HepG2 (cell line): ENCODE measurements at regions not wholly inside any gene's neighbourhood (a gene's known extent, or its start where the extent isn't known, plus 50 kb on each side); places are given as distances from the start of the nearest gene placed in this dataset.

Source experiments
- ATAC-seq: fragments of 200-7000 bp; cut with Tn5 transposase; 3 replicates; pipeline ENCODE4 v1.9.1; 2020; ENCODE audit warnings: mild to moderate bottlenecking, moderate library complexity
- BruUV-seq: library from RNA; stranded (reverse); fragments of 400-500 nt; replicated peaks from 2 replicates; lab custom pipeline; 2021; lab: Mats Ljungman, UMichigan
- CTCF ChIA-PET: fragments of 300-600 bp; formaldehyde crosslinking; extraction: SDS; loops from one replicate; lab custom pipeline; 2021; ENCODE audit warnings: low total read pairs, inconsistent platforms, low intra/inter-chr PET ratio; lab: Yijun Ruan, JAX
- POLR2A ChIA-PET: fragments of 350-600 bp; sonication (Branson Sonifier 250); formaldehyde crosslinking; loops from one replicate; lab custom pipeline; 2020; ENCODE audit warnings: antibody characterized with exemption, inconsistent platforms; lab: Yijun Ruan, JAX
- DNase-seq: peaks from one replicate; pipeline ENCODE4 v3.0.0-alpha.2; 2015; ENCODE audit warnings: low spot score
- FAIRE-seq: peaks from 3 replicates; lab custom pipeline; 2011; peaks lifted over from hg19 to GRCh38; lab: Jason Lieb, UNC
- H2AFZ ChIP-seq: one replicate; pipeline ENCODE4 v1.6.1; 2011; ENCODE audit warnings: low read length, inconsistent platforms
- H3K27ac ChIP-seq: fragments of 300-600 bp; 3 replicates; pipeline ENCODE4 v1.8.0; 2011; ENCODE audit warnings: mixed run types, mild to moderate bottlenecking, mixed read lengths, low read length, inconsistent platforms; ENCODE audit not compliant: insufficient read depth; ENCODE audit errors: extremely low read length
- H3K27me3 ChIP-seq, 2 experiments: fragments of 200-600 bp in 1 of 2; 2 replicates in 1 of 2; 3 replicates in 1 of 2; pipeline versions ENCODE4 v1.6.0 to v1.8.0; 2011; ENCODE audit warnings: low read length in 2 of 2, mild to moderate bottlenecking in 2 of 2, moderate library complexity in 2 of 2, inconsistent platforms in 1 of 2; ENCODE audit not compliant: insufficient read depth in 2 of 2, control insufficient read depth in 1 of 2
- H3K36me3 ChIP-seq, 2 experiments: fragments of 200-600 bp in 1 of 2; replicated peaks in 1 of 2; 2 replicates in 1 of 2; 3 replicates in 1 of 2; pipeline versions ENCODE4 v1.5.1 to v1.8.0; 2011; ENCODE audit warnings: low read length in 2 of 2, inconsistent platforms in 1 of 2; ENCODE audit not compliant: insufficient read depth in 2 of 2, control insufficient read depth in 1 of 2
- H3K4me1 ChIP-seq: 2 replicates; pipeline ENCODE4 v1.5.1; 2012; ENCODE audit warnings: low read length, inconsistent platforms; ENCODE audit not compliant: insufficient read depth
- H3K4me2 ChIP-seq: 2 replicates; pipeline ENCODE4 v1.6.0; 2011; ENCODE audit warnings: low read depth, low read length, inconsistent platforms
- H3K4me3 ChIP-seq, 3 experiments: fragments of 200-600 bp in 1 of 3; sonication (generic), shearing (Covaris generic) in 1 of 3; replicated peaks in 1 of 3; 2 replicates each; pipeline ENCODE4 v1.5.1; 2011 to 2016; ENCODE audit warnings: low read length in 3 of 3, inconsistent platforms in 2 of 3, low read depth in 2 of 3, mild to moderate bottlenecking in 2 of 3, control low read depth in 1 of 3, mixed read lengths in 1 of 3; ENCODE audit not compliant: insufficient read depth in 1 of 3
- H3K79me2 ChIP-seq: one replicate; pipeline ENCODE4 v1.6.1; 2011; ENCODE audit warnings: low read length, inconsistent platforms; ENCODE audit not compliant: insufficient read depth
- H3K9ac ChIP-seq: 2 replicates; pipeline ENCODE4 v1.6.0; 2011; ENCODE audit warnings: mild to moderate bottlenecking, low read depth, low read length, inconsistent platforms; ENCODE audit not compliant: insufficient read depth
- H3K9me3 ChIP-seq: 2 replicates; pipeline ENCODE4 v1.5.1; 2012; ENCODE audit warnings: mild to moderate bottlenecking, low read length
- H4K20me1 ChIP-seq: 2 replicates; pipeline ENCODE4 v1.6.0; 2011; ENCODE audit warnings: inconsistent platforms, mild to moderate bottlenecking, low read length, moderate library complexity; ENCODE audit not compliant: insufficient read depth
- HNRNPK ChIP-seq: fragments of 200-400 bp; formaldehyde crosslinking; IDR thresholded peaks from 2 replicates; pipeline ENCODE4 v1.6.1; 2018; ENCODE audit warnings: low read length, low read depth, moderate library complexity, mild to moderate bottlenecking; ENCODE audit not compliant: poor library complexity, severe bottlenecking
- NR3C1 ChIP-seq: sonication (generic); formaldehyde crosslinking; IDR thresholded peaks from 2 replicates; pipeline ENCODE4 v1.4.0; 2020; ENCODE audit warnings: missing genetic modification reagents
- PRMT3 ChIP-seq: sonication (generic); formaldehyde crosslinking; IDR thresholded peaks from 2 replicates; pipeline ENCODE4 v1.8.1; 2022; ENCODE audit warnings: low read depth, mild to moderate bottlenecking, moderate library complexity, missing genetic modification reagents, borderline replicate concordance
- RERE ChIP-seq: IDR thresholded peaks from 2 replicates; pipeline ENCODE4 v1.6.1; 2016; ENCODE audit warnings: low read depth, missing genetic modification reagents, missing compliant biosample characterization
- UBTF ChIP-seq: sonication (generic); formaldehyde crosslinking; IDR thresholded peaks from 2 replicates; pipeline ENCODE4 v1.4.0; 2020; ENCODE audit warnings: mild to moderate bottlenecking, missing genetic modification reagents
- WGBS: methylation state at CpG from one replicate; pipeline ENCODE4 v1.1.6; 2017; ENCODE audit warnings: low lambda C conversion rate; 5-methylcytosine and 5-hydroxymethylcytosine counted together
- in situ Hi-C: cut with HindIII; loops from 2 replicates; pipeline ENCODE4 v1.10.0; 2017; ENCODE audit warnings: low pct_unique_long_range_greater_than_20kb; ENCODE audit not compliant: extremely low pct_ligation_motif_present
- intact Hi-C: fragments of 100-400 bp; cut with micrococcal nuclease; formaldehyde crosslinking; loops from one replicate; pipeline ENCODE4 v1.10.0; 2022; ENCODE audit not compliant: unreplicated experiment
- TF ChIP-seq, protein P1 (sequence below): sonication (generic); formaldehyde crosslinking; IDR thresholded peaks from 2 replicates; pipeline ENCODE4 v1.4.0; 2020; ENCODE audit warnings: missing genetic modification reagents
- TF ChIP-seq, protein P2 (sequence below): sonication (generic); formaldehyde crosslinking; IDR thresholded peaks from 2 replicates; pipeline ENCODE4 v1.8.0; 2022; ENCODE audit warnings: missing genetic modification reagents, mild to moderate bottlenecking, moderate library complexity, borderline replicate concordance

GRCh38 chr22:19643448-19644313 lies 70.6 kb upstream of the SEPTIN5 start (continued):
- TF ChIP-seq RERE (CRISPR knock-in tag) (no peak), NR3C1 (CRISPR knock-in tag) (no peak)
- TF ChIP-seq, all 625 proteins: peak for 0

DNA sequence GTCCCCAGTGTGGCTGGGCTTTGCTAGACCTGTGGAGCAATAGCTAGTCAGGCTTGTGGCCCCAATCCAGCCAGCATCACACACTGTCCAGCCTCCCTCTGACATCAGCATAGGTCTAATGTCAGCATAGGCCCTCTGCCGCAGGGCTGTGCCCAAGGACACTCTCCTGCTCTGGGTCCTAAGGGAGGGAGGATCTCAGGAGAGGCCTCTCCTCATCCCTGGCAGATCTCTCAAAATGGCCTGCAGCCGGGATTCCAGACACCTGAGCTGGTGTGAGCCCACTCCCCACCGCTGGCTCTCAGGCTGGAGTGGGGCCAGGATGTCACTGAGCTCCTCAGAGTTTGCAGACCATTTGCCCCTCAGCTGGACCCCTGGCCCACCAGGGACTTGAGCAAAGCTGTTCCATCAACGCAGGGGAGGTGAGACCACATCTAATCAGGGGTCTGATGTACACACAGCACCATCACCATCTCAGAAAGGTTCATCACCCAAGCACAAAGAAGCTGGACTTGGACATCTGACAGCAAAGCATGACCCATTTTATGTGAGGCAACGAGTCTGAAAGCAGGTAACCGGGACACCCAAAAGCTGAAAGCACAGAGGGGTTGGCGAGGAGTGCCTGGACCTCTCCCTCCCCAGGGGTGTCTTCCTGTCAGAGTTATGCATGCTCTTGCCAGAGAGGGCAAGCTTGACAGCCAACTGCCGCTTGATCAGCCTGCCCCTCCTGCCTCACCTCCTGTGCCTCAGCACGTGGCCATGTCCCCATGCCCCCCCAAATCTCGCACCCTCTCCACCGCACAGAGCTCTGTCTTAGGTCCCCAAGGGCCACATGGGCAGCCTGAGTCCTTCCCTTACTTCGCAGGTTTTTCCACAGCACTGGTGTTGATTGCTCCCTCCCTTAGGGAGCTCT lies 69.7 kb upstream of the SEPTIN5 start:
- intact Hi-C loops = no loop called here
- no peaks in the 10 kb centered on the region for H3K4me1 ChIP-seq
- ChIA-PET CTCF (no interaction called here), POLR2A (interaction anchor here (0.6 kb wide), 1 partner anchor 311 kb away, joined by 3 read pairs; no protein-coding TSS in a partner anchor)
- no peak for DNase-seq
- no peak overlapping the region for H3K4me2 ChIP-seq
- H4K20me1 ChIP-seq = no peaks in the 10 kb centered on the region
- ATAC-seq = no peak; the same call in 2 of the 3 replicates
- peaks cover 22% of the 10 kb centered on the region for H3K9me3 ChIP-seq
- FAIRE-seq = no peak
- WGBS = 3% methylated on average over 8 of the region's 12 CpGs
- no peaks in the 10 kb centered on the region for H3K79me2 ChIP-seq
- no peak overlapping the region for H3K4me3 ChIP-seq
- no peak overlapping the region for H3K27ac ChIP-seq
- no peaks in the 10 kb centered on the region for H3K36me3 ChIP-seq
- H3K9ac ChIP-seq = no peak overlapping the region
- H2AFZ ChIP-seq = no peak overlapping the region
- H3K27me3 ChIP-seq = peaks cover 0 to 11% of the 10 kb centered on the region in 2 experiments; a peak in 4 of 5 replicates
- in situ Hi-C loops = no loop called here
- BruUV-seq = no TSS peak
- no peak for TF ChIP-seq UBTF (CRISPR knock-in tag)
- TF ChIP-seq, protein P1, sequence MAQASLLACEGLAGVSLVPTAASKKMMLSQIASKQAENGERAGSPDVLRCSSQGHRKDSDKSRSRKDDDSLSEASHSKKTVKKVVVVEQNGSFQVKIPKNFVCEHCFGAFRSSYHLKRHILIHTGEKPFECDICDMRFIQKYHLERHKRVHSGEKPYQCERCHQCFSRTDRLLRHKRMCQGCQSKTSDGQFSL (CRISPR knock-in tag) = no peak
- TF ChIP-seq, protein P2, sequence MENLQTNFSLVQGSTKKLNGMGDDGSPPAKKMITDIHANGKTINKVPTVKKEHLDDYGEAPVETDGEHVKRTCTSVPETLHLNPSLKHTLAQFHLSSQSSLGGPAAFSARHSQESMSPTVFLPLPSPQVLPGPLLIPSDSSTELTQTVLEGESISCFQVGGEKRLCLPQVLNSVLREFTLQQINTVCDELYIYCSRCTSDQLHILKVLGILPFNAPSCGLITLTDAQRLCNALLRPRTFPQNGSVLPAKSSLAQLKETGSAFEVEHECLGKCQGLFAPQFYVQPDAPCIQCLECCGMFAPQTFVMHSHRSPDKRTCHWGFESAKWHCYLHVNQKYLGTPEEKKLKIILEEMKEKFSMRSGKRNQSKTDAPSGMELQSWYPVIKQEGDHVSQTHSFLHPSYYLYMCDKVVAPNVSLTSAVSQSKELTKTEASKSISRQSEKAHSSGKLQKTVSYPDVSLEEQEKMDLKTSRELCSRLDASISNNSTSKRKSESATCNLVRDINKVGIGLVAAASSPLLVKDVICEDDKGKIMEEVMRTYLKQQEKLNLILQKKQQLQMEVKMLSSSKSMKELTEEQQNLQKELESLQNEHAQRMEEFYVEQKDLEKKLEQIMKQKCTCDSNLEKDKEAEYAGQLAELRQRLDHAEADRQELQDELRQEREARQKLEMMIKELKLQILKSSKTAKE (CRISPR knock-in tag) = no peak
- TF ChIP-seq PRMT3 = no peak
- no peak for TF ChIP-seq HNRNPK
